ENCODE measurements at regions not wholly inside any gene's neighbourhood (a gene's known extent, or its start where the extent isn't known, plus 50 kb on each side); places are given as distances from the start of the nearest gene placed in this dataset.

- TF ChIP-seq EZH2phosphoT487 (IDR thresholded peaks at IDR 0.05; ENCODE audit: borderline replicate concordance, low read length): no peak
- no peak for TF ChIP-seq CTCF (conservative IDR thresholded peaks at IDR 0.05; ENCODE audit: low read depth, low read length)
These were observed 145.3 kb downstream of the SLC38A4 start for GRCh38 chr12:46680506-46680905.

Data from PC-3 (cell line).